NCI-H1092 (cell line): ENCODE measurements at regions not wholly inside any gene's neighbourhood (a gene's known extent, or its start where the extent isn't known, plus 50 kb on each side); places are given as distances from the start of the nearest gene placed in this dataset.

Experiments
- DNase-seq: peaks from one replicate; lab custom pipeline; 2025; lab: John Stamatoyannopoulos, UW

- DNase-seq: no peak
Observed at GRCh38 chr13:22428188-22428828, 752.5 kb upstream of the SGCG start.

- no peak for DNase-seq
Observed at GRCh38 chr13:22432690-22433089, 748.1 kb upstream of the SGCG start.

- DNase-seq: no peak
Observed at GRCh38 chr13:22447132-22447886, 733.5 kb upstream of the SGCG start.

GRCh38 chr13:22449251-22449650 lies 731.5 kb upstream of the SGCG start:
- no peak for DNase-seq

GRCh38 chr13:22451327-22451741 lies 729.4 kb upstream of the SGCG start:
- DNase-seq: no peak

GRCh38 chr13:22454586-22454985 lies 726.2 kb upstream of the SGCG start:
- no peak for DNase-seq

GRCh38 chr13:22455036-22455435 lies 725.7 kb upstream of the SGCG start:
- DNase-seq: peak; percentile 6

GRCh38 chr13:22461854-22462490 lies 718.8 kb upstream of the SGCG start:
- no peak for DNase-seq

- DNase-seq: no peak
Observed at GRCh38 chr13:22463089-22463488, 717.7 kb upstream of the SGCG start.

GRCh38 chr13:22468045-22468444 lies 712.7 kb upstream of the SGCG start:
- DNase-seq: no peak

- DNase-seq: no peak
Observed at GRCh38 chr13:22468824-22469223, 712.0 kb upstream of the SGCG start.

GRCh38 chr13:22469452-22469851 lies 711.3 kb upstream of the SGCG start:
- DNase-seq: no peak

GRCh38 chr13:22470075-22470474 lies 710.7 kb upstream of the SGCG start:
- no peak for DNase-seq

GRCh38 chr13:22482496-22483000 lies 698.2 kb upstream of the SGCG start:
- DNase-seq: no peak

- DNase-seq: no peak
Observed at GRCh38 chr13:22483276-22483675, 697.5 kb upstream of the SGCG start.

- DNase-seq: no peak
Observed at GRCh38 chr13:22486490-22486889, 694.3 kb upstream of the SGCG start.

GRCh38 chr13:22487932-22488331 lies 692.8 kb upstream of the SGCG start:
- DNase-seq: no peak

GRCh38 chr13:22489771-22490170 lies 691.0 kb upstream of the SGCG start:
- no peak for DNase-seq

GRCh38 chr13:22495819-22496218 lies 685.0 kb upstream of the SGCG start:
- no peak for DNase-seq

- no peak for DNase-seq
Observed at GRCh38 chr13:22496803-22497508, 683.8 kb upstream of the SGCG start.

- DNase-seq: no peak
Observed at GRCh38 chr13:22497991-22498780, 682.6 kb upstream of the SGCG start.

- no peak for DNase-seq
Observed at GRCh38 chr13:22499919-22500318, 680.9 kb upstream of the SGCG start.
